GM19328 (cell line): ENCODE measurements at regions not wholly inside any gene's neighbourhood (a gene's known extent, or its start where the extent isn't known, plus 50 kb on each side); places are given as distances from the start of the nearest gene placed in this dataset.
"Not testable (repeated sequence)": the region's sequence is repeated elsewhere in the genome, so short reads cannot be mapped to it uniquely, and the experiment has no call there.

Experiments used
- ATAC-seq: cut with Tn5 transposase; IDR thresholded peaks from one replicate; pipeline ENCODE4 v1.9.1; 2021; ENCODE audit warnings: mild to moderate bottlenecking, moderate library complexity; ENCODE audit not compliant: unreplicated experiment

GRCh38 chrX:109782994-109783700, 50.1 kb upstream of the ACSL4 start:
- no peak for ATAC-seq

- no peak for ATAC-seq
These were observed 50.6 kb upstream of the ACSL4 start for GRCh38 chrX:109783701-109784079.

- no peak for ATAC-seq
These were observed 52.0 kb upstream of the ACSL4 start for GRCh38 chrX:109785053-109785452.

GRCh38 chrX:109790511-109790910, 57.5 kb upstream of the ACSL4 start:
- not testable (repeated sequence) for ATAC-seq

GRCh38 chrX:109793191-109793590, 60.1 kb upstream of the ACSL4 start:
- ATAC-seq: no peak

GRCh38 chrX:109795682-109796081, 62.6 kb upstream of the ACSL4 start:
- ATAC-seq: no peak

- ATAC-seq: no peak
These were observed 64.4 kb upstream of the ACSL4 start for GRCh38 chrX:109797311-109797975.

GRCh38 chrX:109812236-109812635, 79.2 kb upstream of the ACSL4 start:
- ATAC-seq: no peak

GRCh38 chrX:109813236-109813635, 80.2 kb upstream of the ACSL4 start:
- no peak for ATAC-seq

- no peak for ATAC-seq
These were observed 85.9 kb upstream of the ACSL4 start for GRCh38 chrX:109818976-109819375.

GRCh38 chrX:109822861-109823260, 89.8 kb upstream of the ACSL4 start:
- ATAC-seq: no peak

- ATAC-seq: no peak
These were observed 94.1 kb upstream of the ACSL4 start for GRCh38 chrX:109826954-109827708.

GRCh38 chrX:109827772-109828171, 94.7 kb upstream of the ACSL4 start:
- no peak for ATAC-seq

GRCh38 chrX:109830157-109830703, 97.2 kb upstream of the ACSL4 start:
- peak; percentile 3 for ATAC-seq

- ATAC-seq: peak; percentile 51
These were observed 97.7 kb upstream of the ACSL4 start for GRCh38 chrX:109830704-109831206.

- ATAC-seq: no peak
These were observed 98.4 kb upstream of the ACSL4 start for GRCh38 chrX:109831326-109831985.

- no peak for ATAC-seq
These were observed 106.9 kb upstream of the ACSL4 start for GRCh38 chrX:109839694-109840567.

GRCh38 chrX:109840585-109840984, 107.5 kb upstream of the ACSL4 start:
- no peak for ATAC-seq

- ATAC-seq: no peak
These were observed 108.2 kb upstream of the ACSL4 start for GRCh38 chrX:109841257-109841656.
